IPS-18a (cell line): ENCODE measurements at regions not wholly inside any gene's neighbourhood (a gene's known extent, or its start where the extent isn't known, plus 50 kb on each side); places are given as distances from the start of the nearest gene placed in this dataset.
"Not testable (repeated sequence)": the region's sequence is repeated elsewhere in the genome, so short reads cannot be mapped to it uniquely, and the experiment has no call there.

ENCODE experiments used
- H3K27ac ChIP-seq: one replicate; pipeline ENCODE4 v1.5.1; 2013; ENCODE audit warnings: low read length
- H3K27me3 ChIP-seq: one replicate; pipeline ENCODE4 v1.6.1; 2013; ENCODE audit warnings: mild to moderate bottlenecking, low read length; ENCODE audit not compliant: control insufficient read depth, insufficient read depth
- H3K36me3 ChIP-seq: one replicate; pipeline ENCODE4 v1.6.1; 2013; ENCODE audit warnings: low read depth, low read length; ENCODE audit not compliant: control insufficient read depth
- H3K4me1 ChIP-seq: one replicate; pipeline ENCODE4 v1.6.1; 2013; ENCODE audit warnings: low read depth, low read length; ENCODE audit not compliant: control insufficient read depth
- H3K4me3 ChIP-seq: one replicate; pipeline ENCODE4 v1.5.1; 2013; ENCODE audit warnings: low read length
- H3K9ac ChIP-seq: one replicate; pipeline ENCODE4 v1.6.1; 2013; ENCODE audit warnings: mild to moderate bottlenecking, low read length, moderate library complexity
- H3K9me3 ChIP-seq: one replicate; pipeline ENCODE4 v1.6.1; 2013; ENCODE audit warnings: low read depth, low read length; ENCODE audit not compliant: control insufficient read depth

GRCh38 chr18:51248685-51249084 is 51.2 kb upstream of the MEX3C start:
- Histone ChIP-seq H3K4me1 (no peaks in the 10 kb centered on the region), H3K9ac (no peak overlapping the region)

GRCh38 chr18:51250006-51250405 is 52.5 kb upstream of the MEX3C start:
- H3K4me1 ChIP-seq, result no peaks in the 10 kb centered on the region
- H3K27me3 ChIP-seq, result no peaks in the 10 kb centered on the region
- H3K9me3 ChIP-seq, result no peaks in the 10 kb centered on the region
- no peak overlapping the region for H3K27ac ChIP-seq
- no peak overlapping the region for H3K9ac ChIP-seq
- no peaks in the 10 kb centered on the region for H3K36me3 ChIP-seq
- H3K4me3 ChIP-seq, result no peak overlapping the region

More at GRCh38 chr18:51248685-51249084, 51.2 kb upstream of the MEX3C start:
- Histone ChIP-seq H3K27me3 (no peaks in the 10 kb centered on the region), H3K27ac (no peak overlapping the region), H3K4me3 (no peak overlapping the region), H3K36me3 (no peaks in the 10 kb centered on the region), H3K9me3 (no peaks in the 10 kb centered on the region)

GRCh38 chr18:51250458-51251024 is 53.1 kb upstream of the MEX3C start:
- Histone ChIP-seq H3K9ac (no peak overlapping the region), H3K9me3 (no peaks in the 10 kb centered on the region), H3K36me3 (no peaks in the 10 kb centered on the region), H3K4me1 (no peaks in the 10 kb centered on the region), H3K27me3 (no peaks in the 10 kb centered on the region), H3K4me3 (no peak overlapping the region), H3K27ac (no peak overlapping the region)

GRCh38 chr18:51251625-51252024 is 54.1 kb upstream of the MEX3C start:
- no peaks in the 10 kb centered on the region for H3K4me1 ChIP-seq
- no peak overlapping the region for H3K27ac ChIP-seq
- no peaks in the 10 kb centered on the region for H3K27me3 ChIP-seq
- H3K9me3 ChIP-seq, result no peaks in the 10 kb centered on the region
- no peak overlapping the region for H3K4me3 ChIP-seq
- no peak overlapping the region for H3K9ac ChIP-seq
- no peaks in the 10 kb centered on the region for H3K36me3 ChIP-seq

- Histone ChIP-seq H3K9ac (no peak overlapping the region), H3K9me3 (no peaks in the 10 kb centered on the region), H3K27me3 (no peaks in the 10 kb centered on the region), H3K27ac (no peak overlapping the region), H3K36me3 (no peaks in the 10 kb centered on the region), H3K4me3 (no peak overlapping the region), H3K4me1 (no peaks in the 10 kb centered on the region)
Observed at GRCh38 chr18:51253476-51253875, 56.0 kb upstream of the MEX3C start.

GRCh38 chr18:51255693-51256092 is 58.2 kb upstream of the MEX3C start:
- H3K36me3 ChIP-seq, result no peaks in the 10 kb centered on the region
- no peak overlapping the region for H3K9ac ChIP-seq
- H3K4me3 ChIP-seq, result no peak overlapping the region
- H3K9me3 ChIP-seq, result no peaks in the 10 kb centered on the region
- H3K4me1 ChIP-seq, result no peaks in the 10 kb centered on the region
- no peaks in the 10 kb centered on the region for H3K27me3 ChIP-seq
- H3K27ac ChIP-seq, result no peak overlapping the region

GRCh38 chr18:51257150-51257549 is 59.7 kb upstream of the MEX3C start:
- Histone ChIP-seq H3K9ac (no peak overlapping the region), H3K27me3 (no peaks in the 10 kb centered on the region), H3K27ac (no peak overlapping the region), H3K4me3 (no peak overlapping the region), H3K4me1 (no peaks in the 10 kb centered on the region), H3K9me3 (no peaks in the 10 kb centered on the region), H3K36me3 (no peaks in the 10 kb centered on the region)

GRCh38 chr18:51260118-51260517 is 62.6 kb upstream of the MEX3C start:
- no peak overlapping the region for H3K4me3 ChIP-seq

GRCh38 chr18:51266077-51266476 is 68.6 kb upstream of the MEX3C start:
- H3K4me1 ChIP-seq, result not testable (repeated sequence)

More at GRCh38 chr18:51260118-51260517, 62.6 kb upstream of the MEX3C start:
- H3K9me3 ChIP-seq, result no peaks in the 10 kb centered on the region
- no peaks in the 10 kb centered on the region for H3K4me1 ChIP-seq
- H3K27me3 ChIP-seq, result no peaks in the 10 kb centered on the region
- no peak overlapping the region for H3K27ac ChIP-seq
- H3K36me3 ChIP-seq, result no peaks in the 10 kb centered on the region
- no peak overlapping the region for H3K9ac ChIP-seq

GRCh38 chr18:51266773-51267172 is 69.3 kb upstream of the MEX3C start:
- Histone ChIP-seq H3K27ac (no peak overlapping the region), H3K4me3 (no peak overlapping the region), H3K9me3 (no peaks in the 10 kb centered on the region), H3K36me3 (no peaks in the 10 kb centered on the region), H3K27me3 (no peaks in the 10 kb centered on the region), H3K4me1 (no peaks in the 10 kb centered on the region), H3K9ac (no peak overlapping the region)

More at GRCh38 chr18:51266077-51266476, 68.6 kb upstream of the MEX3C start:
- H3K9ac ChIP-seq, H3K36me3 ChIP-seq, H3K27ac ChIP-seq, H3K4me3 ChIP-seq, H3K27me3 ChIP-seq, H3K9me3 ChIP-seq: not testable (repeated sequence)

- Histone ChIP-seq H3K27me3 (no peaks in the 10 kb centered on the region), H3K27ac (no peak overlapping the region), H3K9me3 (no peaks in the 10 kb centered on the region), H3K4me3 (no peak overlapping the region), H3K9ac (no peak overlapping the region), H3K36me3 (no peaks in the 10 kb centered on the region), H3K4me1 (peaks cover 23% of the 10 kb centered on the region)
Observed at GRCh38 chr18:51273437-51273836, 76.0 kb upstream of the MEX3C start.

- Histone ChIP-seq H3K9ac (no peak overlapping the region), H3K9me3 (no peaks in the 10 kb centered on the region), H3K4me3 (no peak overlapping the region), H3K36me3 (no peaks in the 10 kb centered on the region), H3K4me1 (peaks cover 23% of the 10 kb centered on the region), H3K27ac (no peak overlapping the region), H3K27me3 (no peaks in the 10 kb centered on the region)
Observed at GRCh38 chr18:51275712-51276476, 78.4 kb upstream of the MEX3C start.
